IPS-18a (cell line): ENCODE measurements at regions not wholly inside any gene's neighbourhood (a gene's known extent, or its start where the extent isn't known, plus 50 kb on each side); places are given as distances from the start of the nearest gene placed in this dataset.

Experiments
- H3K27ac ChIP-seq: one replicate; pipeline ENCODE4 v1.5.1; 2013; ENCODE audit warnings: low read length
- H3K27me3 ChIP-seq: one replicate; pipeline ENCODE4 v1.6.1; 2013; ENCODE audit warnings: mild to moderate bottlenecking, low read length; ENCODE audit not compliant: control insufficient read depth, insufficient read depth
- H3K36me3 ChIP-seq: one replicate; pipeline ENCODE4 v1.6.1; 2013; ENCODE audit warnings: low read depth, low read length; ENCODE audit not compliant: control insufficient read depth
- H3K4me1 ChIP-seq: one replicate; pipeline ENCODE4 v1.6.1; 2013; ENCODE audit warnings: low read depth, low read length; ENCODE audit not compliant: control insufficient read depth
- H3K4me3 ChIP-seq: one replicate; pipeline ENCODE4 v1.5.1; 2013; ENCODE audit warnings: low read length
- H3K9ac ChIP-seq: one replicate; pipeline ENCODE4 v1.6.1; 2013; ENCODE audit warnings: mild to moderate bottlenecking, low read length, moderate library complexity
- H3K9me3 ChIP-seq: one replicate; pipeline ENCODE4 v1.6.1; 2013; ENCODE audit warnings: low read depth, low read length; ENCODE audit not compliant: control insufficient read depth

GRCh38 chr20:11242320-11242719, 568.5 kb upstream of the JAG1 start:
- no peak overlapping the region for H3K27ac ChIP-seq
- no peaks in the 10 kb centered on the region for H3K27me3 ChIP-seq
- no peak overlapping the region for H3K9ac ChIP-seq

GRCh38 chr20:11245431-11245830, 571.6 kb upstream of the JAG1 start:
- H3K9ac ChIP-seq, result no peak overlapping the region
- no peaks in the 10 kb centered on the region for H3K9me3 ChIP-seq
- H3K27ac ChIP-seq, result no peak overlapping the region
- H3K36me3 ChIP-seq, result no peaks in the 10 kb centered on the region
- H3K4me3 ChIP-seq, result no peak overlapping the region
- H3K4me1 ChIP-seq, result peaks cover 19% of the 10 kb centered on the region
- no peaks in the 10 kb centered on the region for H3K27me3 ChIP-seq

More at GRCh38 chr20:11242320-11242719, 568.5 kb upstream of the JAG1 start:
- H3K4me1 ChIP-seq, result no peaks in the 10 kb centered on the region
- no peak overlapping the region for H3K4me3 ChIP-seq
- H3K36me3 ChIP-seq, result no peaks in the 10 kb centered on the region
- no peaks in the 10 kb centered on the region for H3K9me3 ChIP-seq

GRCh38 chr20:11246251-11246775, 572.5 kb upstream of the JAG1 start:
- no peaks in the 10 kb centered on the region for H3K36me3 ChIP-seq
- no peak overlapping the region for H3K27ac ChIP-seq
- H3K9ac ChIP-seq, result no peak overlapping the region
- H3K4me1 ChIP-seq, result peaks cover 19% of the 10 kb centered on the region
- no peaks in the 10 kb centered on the region for H3K9me3 ChIP-seq
- H3K4me3 ChIP-seq, result no peak overlapping the region
- no peaks in the 10 kb centered on the region for H3K27me3 ChIP-seq

GRCh38 chr20:11247046-11248010, 573.5 kb upstream of the JAG1 start:
- H3K27me3 ChIP-seq, result no peaks in the 10 kb centered on the region
- no peak overlapping the region for H3K27ac ChIP-seq
- H3K9ac ChIP-seq, result no peak overlapping the region
- no peaks in the 10 kb centered on the region for H3K36me3 ChIP-seq
- H3K4me1 ChIP-seq, result peaks cover 19% of the 10 kb centered on the region
- no peak overlapping the region for H3K4me3 ChIP-seq
- no peaks in the 10 kb centered on the region for H3K9me3 ChIP-seq

- Histone ChIP-seq H3K27me3 (no peaks in the 10 kb centered on the region), H3K36me3 (no peaks in the 10 kb centered on the region), H3K9me3 (no peaks in the 10 kb centered on the region), H3K4me1 (peaks cover 19% of the 10 kb centered on the region), H3K4me3 (no peak overlapping the region), H3K27ac (no peak overlapping the region), H3K9ac (no peak overlapping the region)
These were observed 574.2 kb upstream of the JAG1 start for GRCh38 chr20:11248011-11248409.

- Histone ChIP-seq H3K36me3 (no peaks in the 10 kb centered on the region), H3K27ac (no peak overlapping the region), H3K9ac (no peak overlapping the region), H3K27me3 (no peaks in the 10 kb centered on the region), H3K9me3 (no peaks in the 10 kb centered on the region), H3K4me3 (no peak overlapping the region), H3K4me1 (peaks cover 19% of the 10 kb centered on the region)
These were observed 575.2 kb upstream of the JAG1 start for GRCh38 chr20:11248687-11249638.

GRCh38 chr20:11249683-11250082, 575.9 kb upstream of the JAG1 start:
- Histone ChIP-seq H3K4me1 (peaks cover 19% of the 10 kb centered on the region), H3K9ac (no peak overlapping the region), H3K36me3 (no peaks in the 10 kb centered on the region), H3K4me3 (no peak overlapping the region), H3K9me3 (peaks cover 6% of the 10 kb centered on the region), H3K27me3 (no peaks in the 10 kb centered on the region), H3K27ac (no peak overlapping the region)

GRCh38 chr20:11252447-11252846, 578.6 kb upstream of the JAG1 start:
- Histone ChIP-seq H3K27me3 (no peaks in the 10 kb centered on the region), H3K4me1 (peaks cover 19% of the 10 kb centered on the region), H3K4me3 (no peak overlapping the region), H3K27ac (no peak overlapping the region), H3K9ac (no peak overlapping the region), H3K36me3 (no peaks in the 10 kb centered on the region), H3K9me3 (peaks cover 12% of the 10 kb centered on the region)

GRCh38 chr20:11255455-11255854, 581.7 kb upstream of the JAG1 start:
- no peaks in the 10 kb centered on the region for H3K27me3 ChIP-seq
- H3K27ac ChIP-seq, result no peak overlapping the region
- H3K4me3 ChIP-seq, result no peak overlapping the region
- H3K36me3 ChIP-seq, result no peaks in the 10 kb centered on the region
- H3K9ac ChIP-seq, result no peak overlapping the region
- peaks cover 12% of the 10 kb centered on the region for H3K9me3 ChIP-seq
- no peaks in the 10 kb centered on the region for H3K4me1 ChIP-seq

- Histone ChIP-seq H3K36me3 (no peaks in the 10 kb centered on the region), H3K27me3 (no peaks in the 10 kb centered on the region), H3K4me3 (no peak overlapping the region), H3K27ac (no peak overlapping the region), H3K4me1 (no peaks in the 10 kb centered on the region), H3K9ac (no peak overlapping the region), H3K9me3 (peaks cover 12% of the 10 kb centered on the region)
These were observed 582.1 kb upstream of the JAG1 start for GRCh38 chr20:11255860-11256259.

- Histone ChIP-seq H3K9ac (no peak overlapping the region), H3K4me1 (no peaks in the 10 kb centered on the region), H3K27me3 (no peaks in the 10 kb centered on the region), H3K9me3 (peaks cover 3% of the 10 kb centered on the region), H3K27ac (no peak overlapping the region), H3K36me3 (no peaks in the 10 kb centered on the region), H3K4me3 (no peak overlapping the region)
These were observed 586.8 kb upstream of the JAG1 start for GRCh38 chr20:11260611-11261010.
